Right atrium auricular region (tissue), 2 donors: ENCODE measurements at regions not wholly inside any gene's neighbourhood (a gene's known extent, or its start where the extent isn't known, plus 50 kb on each side); places are given as distances from the start of the nearest gene placed in this dataset.

Source experiments
- DNase-seq: peaks from one replicate; pipeline ENCODE4 v3.0.0-alpha.2; 2019; ENCODE audit warnings: low spot score
- H3K27ac ChIP-seq, 2 donors: fragments of 200-600 bp; sonication (generic); 1 replicate in 1 of 2; 2 replicates in 1 of 2; pipeline ENCODE4 v1.5.1; 2016 to 2019
- H3K27me3 ChIP-seq, 2 donors: fragments of 200-600 bp; sonication (generic); one replicate each; pipeline versions ENCODE4 v1.5.1 to v1.6.0; 2017 to 2019
- H3K36me3 ChIP-seq: fragments of 200-600 bp; sonication (generic); one replicate; pipeline ENCODE4 v1.5.1; 2016
- H3K4me1 ChIP-seq, 2 donors: fragments of 200-600 bp; sonication (generic); one replicate each; pipeline versions ENCODE4 v1.5.1 to v1.6.0; 2017 to 2019
- H3K4me3 ChIP-seq, 2 donors: fragments of 200-600 bp; sonication (generic); 1 replicate in 1 of 2; 2 replicates in 1 of 2; pipeline ENCODE4 v1.5.1; 2017 to 2019; ENCODE audit warnings: mild to moderate bottlenecking in 1 of 2, moderate library complexity in 1 of 2
- H3K9me3 ChIP-seq, 2 donors: fragments of 200-600 bp; sonication (generic); one replicate each; pipeline ENCODE4 v1.5.1; 2019
- TF ChIP-seq, protein P1 (sequence below), 2 donors: fragments of 200-600 bp; sonication (generic); IDR thresholded peaks; one replicate each; pipeline ENCODE4 v1.5.1; 2019; ENCODE audit warnings: antibody characterized with exemption in 2 of 2

DNA sequence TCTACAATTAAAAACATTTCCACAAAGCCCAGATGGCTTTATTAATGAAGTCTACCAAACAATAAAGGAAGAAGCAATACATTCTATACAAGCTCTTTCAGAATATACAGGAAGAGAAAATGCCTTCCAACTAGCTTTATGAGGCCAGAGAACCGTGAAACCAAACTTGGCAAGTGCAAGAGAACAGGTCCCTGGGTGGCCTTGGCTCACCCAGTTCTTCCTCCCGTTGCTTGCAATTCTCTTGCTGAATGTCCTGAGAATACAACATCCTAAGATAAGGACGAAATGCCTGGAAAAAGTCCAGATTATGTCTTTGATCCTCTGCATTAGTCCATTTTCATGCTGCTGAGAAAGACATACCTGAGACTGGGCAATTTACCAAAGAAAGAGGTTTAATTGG is 204.9 kb downstream of the MAD2L1 start:
- Histone ChIP-seq H3K27ac (no peak overlapping the region), H3K4me1 (no peaks in the 10 kb centered on the region), H3K9me3 (no peaks in the 10 kb centered on the region), H3K36me3 (no peaks in the 10 kb centered on the region), H3K4me3 (no peak overlapping the region), H3K27me3 (no peaks in the 10 kb centered on the region)
- TF ChIP-seq, protein P1, sequence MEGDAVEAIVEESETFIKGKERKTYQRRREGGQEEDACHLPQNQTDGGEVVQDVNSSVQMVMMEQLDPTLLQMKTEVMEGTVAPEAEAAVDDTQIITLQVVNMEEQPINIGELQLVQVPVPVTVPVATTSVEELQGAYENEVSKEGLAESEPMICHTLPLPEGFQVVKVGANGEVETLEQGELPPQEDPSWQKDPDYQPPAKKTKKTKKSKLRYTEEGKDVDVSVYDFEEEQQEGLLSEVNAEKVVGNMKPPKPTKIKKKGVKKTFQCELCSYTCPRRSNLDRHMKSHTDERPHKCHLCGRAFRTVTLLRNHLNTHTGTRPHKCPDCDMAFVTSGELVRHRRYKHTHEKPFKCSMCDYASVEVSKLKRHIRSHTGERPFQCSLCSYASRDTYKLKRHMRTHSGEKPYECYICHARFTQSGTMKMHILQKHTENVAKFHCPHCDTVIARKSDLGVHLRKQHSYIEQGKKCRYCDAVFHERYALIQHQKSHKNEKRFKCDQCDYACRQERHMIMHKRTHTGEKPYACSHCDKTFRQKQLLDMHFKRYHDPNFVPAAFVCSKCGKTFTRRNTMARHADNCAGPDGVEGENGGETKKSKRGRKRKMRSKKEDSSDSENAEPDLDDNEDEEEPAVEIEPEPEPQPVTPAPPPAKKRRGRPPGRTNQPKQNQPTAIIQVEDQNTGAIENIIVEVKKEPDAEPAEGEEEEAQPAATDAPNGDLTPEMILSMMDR (IDR thresholded peaks at IDR 0.05), result no peak
- no peak for DNase-seq

DNA sequence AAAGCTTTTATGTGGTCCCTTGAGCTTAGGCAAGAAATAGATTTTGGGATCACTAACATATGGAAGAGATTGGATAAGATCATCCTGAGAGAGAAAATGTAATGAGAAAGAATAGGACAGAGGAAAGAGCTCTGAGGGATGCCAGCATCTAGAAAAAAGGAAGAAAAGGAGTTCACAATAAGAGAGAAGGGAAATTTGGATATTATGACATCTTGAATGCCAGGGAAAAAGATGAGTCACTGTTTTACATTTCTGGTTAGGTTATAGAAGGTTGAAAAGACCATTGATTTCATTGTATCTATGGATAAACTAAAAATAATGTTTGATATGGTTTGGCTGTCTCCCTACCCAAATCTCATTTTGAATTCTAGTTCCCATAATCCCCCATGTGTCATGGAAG is 208.5 kb downstream of the MAD2L1 start:
- H3K36me3 ChIP-seq, result no peaks in the 10 kb centered on the region
- no peak for DNase-seq
- H3K27me3 ChIP-seq, result no peaks in the 10 kb centered on the region
- H3K4me3 ChIP-seq, result no peak overlapping the region
- TF ChIP-seq, protein P1 (IDR thresholded peaks at IDR 0.05), result no peak
- no peak overlapping the region for H3K27ac ChIP-seq
- no peaks in the 10 kb centered on the region for H3K9me3 ChIP-seq
- no peaks in the 10 kb centered on the region for H3K4me1 ChIP-seq

DNA sequence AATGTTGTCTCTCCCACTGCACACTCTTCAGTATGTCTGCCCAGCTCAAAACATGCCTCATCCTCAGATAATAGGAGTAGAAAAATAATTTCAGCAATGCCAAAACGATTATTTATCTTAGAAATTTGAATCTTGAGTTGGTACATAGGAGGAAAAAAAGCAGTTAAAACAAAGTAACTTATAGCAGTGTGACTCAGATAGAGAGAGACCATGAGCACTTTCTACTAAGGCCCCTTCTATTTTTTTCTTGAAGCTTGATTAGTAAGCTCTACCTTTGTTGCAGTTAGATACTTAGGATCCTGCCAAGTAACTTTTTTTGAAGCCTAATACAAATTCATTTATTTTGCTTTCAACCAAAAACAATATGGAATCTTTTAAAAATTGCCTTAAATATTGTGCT is 212.3 kb downstream of the MAD2L1 start:
- TF ChIP-seq, protein P1 (IDR thresholded peaks at IDR 0.05), result no peak

DNA sequence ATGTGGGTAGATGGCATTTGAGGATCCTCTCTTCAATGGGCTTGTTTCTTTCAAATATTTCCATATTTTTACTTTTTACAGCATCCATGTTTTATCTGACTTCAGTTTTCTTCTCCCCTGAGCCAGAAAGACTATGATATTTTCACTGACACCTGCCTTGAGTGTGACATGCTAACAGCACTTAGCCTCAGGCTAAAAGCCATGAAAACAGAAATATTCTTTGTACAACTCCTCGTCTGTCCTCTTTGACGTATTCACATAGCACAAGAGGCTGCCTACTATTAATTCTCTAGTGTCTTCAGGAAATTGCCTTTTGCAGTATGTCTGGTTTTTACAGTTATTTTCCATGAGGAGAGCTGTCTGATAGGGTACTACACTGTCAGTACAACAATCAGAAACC is 215.0 kb downstream of the MAD2L1 start:
- TF ChIP-seq, protein P1 (IDR thresholded peaks at IDR 0.05), result no peak
- no peak overlapping the region for H3K27ac ChIP-seq
- no peaks in the 10 kb centered on the region for H3K36me3 ChIP-seq
- no peak overlapping the region for H3K4me3 ChIP-seq
- DNase-seq, result no peak
- H3K4me1 ChIP-seq, result no peaks in the 10 kb centered on the region
- no peaks in the 10 kb centered on the region for H3K27me3 ChIP-seq
- H3K9me3 ChIP-seq, result no peaks in the 10 kb centered on the region

More for the DNA sequence above, 212.3 kb downstream of the MAD2L1 start:
- no peaks in the 10 kb centered on the region for H3K4me1 ChIP-seq
- no peaks in the 10 kb centered on the region for H3K27me3 ChIP-seq
- no peak for DNase-seq
- no peaks in the 10 kb centered on the region for H3K9me3 ChIP-seq
- H3K4me3 ChIP-seq, result no peak overlapping the region
- H3K27ac ChIP-seq, result no peak overlapping the region
- H3K36me3 ChIP-seq, result no peaks in the 10 kb centered on the region

DNA sequence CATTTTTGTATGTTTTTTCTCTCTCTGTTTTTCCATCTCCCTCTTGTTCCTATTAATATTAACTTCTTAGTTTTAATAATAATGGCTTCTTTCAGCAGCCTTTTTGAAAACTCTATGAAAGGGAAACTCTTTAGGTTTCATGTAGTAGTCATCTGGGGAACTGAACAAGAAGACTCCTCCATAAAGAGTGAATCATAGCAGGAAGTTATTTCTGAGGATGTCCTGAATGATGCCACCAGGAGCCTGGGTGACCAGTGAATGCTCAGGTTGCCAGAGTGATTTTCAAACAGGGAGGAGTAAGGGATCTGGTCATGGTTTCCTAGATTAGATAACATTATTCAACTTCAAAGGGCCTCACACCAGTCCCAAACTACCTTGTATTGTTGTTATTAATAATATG is 212.8 kb upstream of the PDE5A start:
- Histone ChIP-seq H3K27ac (no peak overlapping the region), H3K9me3 (no peaks in the 10 kb centered on the region), H3K4me1 (no peaks in the 10 kb centered on the region), H3K27me3 (no peaks in the 10 kb centered on the region), H3K36me3 (no peaks in the 10 kb centered on the region), H3K4me3 (no peak overlapping the region)
- TF ChIP-seq, protein P1 (IDR thresholded peaks at IDR 0.05), result no peak
- DNase-seq, result no peak

DNA sequence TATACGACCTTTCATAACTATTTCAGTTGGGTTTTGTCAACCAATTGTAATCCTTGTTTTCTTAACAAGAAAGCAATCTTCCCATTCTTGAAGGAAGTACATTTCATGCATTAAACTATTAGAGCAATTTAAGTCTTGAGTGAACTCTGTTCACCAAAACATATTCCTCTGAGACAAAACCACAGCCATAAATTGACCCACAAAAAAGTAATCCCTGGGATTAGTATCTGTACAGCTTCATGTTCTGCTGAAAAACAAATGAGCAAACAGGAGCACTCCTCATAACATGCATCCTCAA is 207.0 kb upstream of the PDE5A start:
- TF ChIP-seq, protein P1 (IDR thresholded peaks at IDR 0.05), result no peak
- Histone ChIP-seq H3K36me3 (no peaks in the 10 kb centered on the region), H3K9me3 (no peaks in the 10 kb centered on the region), H3K4me3 (no peak overlapping the region), H3K27ac (no peak overlapping the region), H3K4me1 (no peaks in the 10 kb centered on the region), H3K27me3 (no peaks in the 10 kb centered on the region)
- no peak for DNase-seq
